ENCODE measurements at regions not wholly inside any gene's neighbourhood (a gene's known extent, or its start where the extent isn't known, plus 50 kb on each side); places are given as distances from the start of the nearest gene placed in this dataset.

DNA sequence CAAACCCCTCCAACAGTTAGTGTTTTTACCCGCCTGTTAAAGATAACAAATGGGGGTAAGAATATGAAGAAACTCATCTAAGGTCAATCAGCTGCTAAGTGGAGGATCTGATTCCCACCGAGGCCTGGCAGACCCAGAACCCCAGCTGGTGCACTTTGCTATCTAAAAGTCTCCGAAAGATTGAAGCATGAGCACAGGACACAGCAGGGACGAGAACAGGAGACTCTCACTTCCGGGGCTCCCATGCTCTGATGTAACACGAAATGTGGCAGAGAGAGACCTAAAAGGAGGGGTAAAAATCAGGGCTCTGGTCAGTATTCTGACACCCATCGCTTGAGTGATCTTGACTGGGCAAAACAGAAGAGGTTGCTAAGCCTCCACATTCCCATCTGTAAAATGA, 119.7 kb downstream of the PDCL3 start:
- TF ChIP-seq, protein P1, sequence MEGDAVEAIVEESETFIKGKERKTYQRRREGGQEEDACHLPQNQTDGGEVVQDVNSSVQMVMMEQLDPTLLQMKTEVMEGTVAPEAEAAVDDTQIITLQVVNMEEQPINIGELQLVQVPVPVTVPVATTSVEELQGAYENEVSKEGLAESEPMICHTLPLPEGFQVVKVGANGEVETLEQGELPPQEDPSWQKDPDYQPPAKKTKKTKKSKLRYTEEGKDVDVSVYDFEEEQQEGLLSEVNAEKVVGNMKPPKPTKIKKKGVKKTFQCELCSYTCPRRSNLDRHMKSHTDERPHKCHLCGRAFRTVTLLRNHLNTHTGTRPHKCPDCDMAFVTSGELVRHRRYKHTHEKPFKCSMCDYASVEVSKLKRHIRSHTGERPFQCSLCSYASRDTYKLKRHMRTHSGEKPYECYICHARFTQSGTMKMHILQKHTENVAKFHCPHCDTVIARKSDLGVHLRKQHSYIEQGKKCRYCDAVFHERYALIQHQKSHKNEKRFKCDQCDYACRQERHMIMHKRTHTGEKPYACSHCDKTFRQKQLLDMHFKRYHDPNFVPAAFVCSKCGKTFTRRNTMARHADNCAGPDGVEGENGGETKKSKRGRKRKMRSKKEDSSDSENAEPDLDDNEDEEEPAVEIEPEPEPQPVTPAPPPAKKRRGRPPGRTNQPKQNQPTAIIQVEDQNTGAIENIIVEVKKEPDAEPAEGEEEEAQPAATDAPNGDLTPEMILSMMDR (IDR thresholded peaks at IDR 0.05) = no peak
- TF ChIP-seq POLR2A (IDR thresholded peaks at IDR 0.05) = no peak

All from tibial nerve (tissue), 3 donors.